Inflammatory macrophage (primary cell): ENCODE measurements at regions not wholly inside any gene's neighbourhood (a gene's known extent, or its start where the extent isn't known, plus 50 kb on each side); places are given as distances from the start of the nearest gene placed in this dataset.

Experiments used
- DNase-seq, 2 donors: peaks; one replicate each; pipeline ENCODE4 v3.0.0-alpha.2; 2020 to 2022

DNA sequence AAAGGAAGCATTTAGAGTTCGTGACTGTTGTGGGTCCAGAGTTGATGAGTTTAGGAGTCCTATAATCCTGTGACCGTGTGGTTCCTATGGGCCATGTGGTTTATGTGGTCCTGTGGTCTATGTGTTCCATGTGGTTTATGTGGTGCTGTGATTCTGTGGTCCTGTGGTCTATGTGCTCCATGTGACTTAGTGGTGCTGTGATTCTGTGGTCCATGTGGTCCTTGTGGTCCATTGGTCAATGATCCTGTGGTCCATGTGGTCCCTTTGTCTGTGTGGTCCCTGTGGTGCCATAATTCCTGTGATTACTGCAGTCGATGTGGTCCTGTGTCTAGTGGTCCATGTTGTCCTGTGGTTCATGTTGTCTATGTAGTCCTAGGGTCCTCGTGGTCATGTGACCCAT, 167.3 kb downstream of the TMEM18 start:
- no peak for DNase-seq

DNA sequence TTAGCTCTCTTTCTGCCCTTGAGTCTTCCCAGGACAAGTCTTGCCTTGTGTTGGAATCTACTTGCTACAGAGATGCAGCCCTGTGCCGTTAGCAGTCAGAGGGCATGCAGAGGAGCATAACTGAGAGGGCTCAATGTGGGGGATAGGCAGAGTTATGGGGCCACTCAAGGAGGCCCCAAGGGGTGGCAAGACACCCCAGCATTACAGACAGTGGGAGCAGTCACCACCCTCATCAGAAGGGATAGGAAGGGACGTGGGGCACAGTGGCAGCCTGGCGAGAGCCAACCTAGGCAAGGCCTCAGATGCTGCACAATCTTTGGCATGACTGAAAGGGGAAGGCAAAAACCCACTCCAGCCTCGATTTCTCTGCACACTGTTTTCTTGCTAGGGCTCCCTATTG, 169.1 kb downstream of the TMEM18 start:
- DNase-seq: no peak

- no peak for DNase-seq
These were observed 170.3 kb downstream of the TMEM18 start for GRCh38 chr2:506866-507265.

GRCh38 chr2:506451-506850, 170.8 kb downstream of the TMEM18 start:
- DNase-seq: no peak

DNA sequence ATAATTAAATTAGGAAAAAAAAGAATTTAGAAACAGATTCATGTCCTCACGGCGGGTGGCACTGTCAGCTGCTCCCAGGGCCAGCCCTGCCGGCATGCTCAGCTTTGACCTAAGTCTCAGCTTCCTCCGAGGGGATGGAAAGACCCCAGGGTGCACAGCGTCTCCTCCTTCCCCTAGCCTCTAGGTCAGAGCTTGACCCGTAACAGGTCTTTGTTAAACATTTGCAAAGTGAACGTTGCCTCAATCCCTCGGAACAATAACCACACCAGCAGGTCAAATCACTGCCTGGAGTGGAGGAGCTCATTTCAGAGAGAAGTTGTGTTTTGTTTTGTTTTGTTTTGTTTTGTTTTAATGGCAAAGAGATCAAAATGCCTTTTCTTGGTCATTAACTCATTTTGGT, 171.3 kb downstream of the TMEM18 start:
- DNase-seq: no peak

- DNase-seq: no peak
These were observed 173.8 kb downstream of the TMEM18 start for GRCh38 chr2:503288-503999.

DNA sequence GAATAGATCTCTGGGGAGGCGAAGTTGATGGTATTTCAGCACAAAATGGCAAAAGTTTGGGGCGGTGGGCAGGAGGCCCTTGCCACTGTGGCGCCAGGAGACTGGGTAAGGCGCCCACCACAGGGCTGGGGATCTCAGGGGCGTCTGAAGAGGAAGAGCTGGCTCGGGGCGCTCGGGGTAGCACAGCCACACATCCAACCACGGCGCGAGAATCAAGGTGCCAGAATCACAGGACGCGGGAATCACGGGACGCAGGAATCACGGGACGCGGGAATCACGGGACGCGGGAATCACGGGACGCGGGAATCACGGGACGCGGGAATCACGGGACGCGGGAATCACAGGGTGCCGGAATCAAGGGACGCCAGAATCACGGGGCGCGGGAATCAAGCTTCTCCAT, 174.4 kb downstream of the TMEM18 start:
- DNase-seq: no peak

DNA sequence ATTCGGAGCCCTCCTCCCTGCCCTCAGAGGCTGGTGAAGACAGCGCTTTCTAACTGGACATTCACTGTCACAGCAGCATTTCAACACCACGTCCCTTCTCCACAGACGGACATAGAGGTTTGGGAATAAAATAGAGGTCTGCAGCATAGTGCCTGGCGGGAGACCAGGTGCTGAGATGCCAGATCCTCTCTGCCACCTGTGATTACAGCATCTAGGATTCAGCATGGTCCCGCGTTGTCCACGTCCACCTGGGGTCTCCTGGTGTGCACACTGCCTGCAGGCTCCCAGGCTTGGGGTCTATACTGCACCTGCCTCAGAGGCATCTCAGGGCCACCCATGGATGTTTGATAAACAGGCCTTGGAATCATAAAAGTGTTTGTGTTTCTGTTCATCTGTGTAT, 175.5 kb downstream of the TMEM18 start:
- no peak for DNase-seq

GRCh38 chr2:501130-501529, 176.1 kb downstream of the TMEM18 start:
- no peak for DNase-seq

DNA sequence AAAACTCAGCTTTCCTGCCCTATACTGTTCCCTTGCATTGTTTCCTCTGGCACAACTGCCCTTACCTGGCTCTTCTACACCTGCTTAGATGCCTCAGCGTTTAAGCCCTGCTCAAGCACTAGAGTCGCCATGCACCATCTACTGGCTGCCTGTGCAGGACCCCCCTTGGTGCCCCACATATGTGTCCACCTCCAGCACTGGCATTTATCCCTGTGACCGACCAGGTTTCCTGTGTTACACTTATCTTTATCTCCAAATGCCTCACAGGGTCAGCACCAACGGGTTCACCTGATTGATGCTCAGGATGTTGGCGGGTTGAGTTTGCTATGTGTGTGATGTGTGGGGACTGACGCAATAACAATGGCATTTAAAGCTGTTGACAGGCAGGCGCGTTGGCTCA, 177.5 kb downstream of the TMEM18 start:
- no peak for DNase-seq

GRCh38 chr2:498493-499178, 178.6 kb downstream of the TMEM18 start:
- DNase-seq: no peak

GRCh38 chr2:497770-498492, 179.3 kb downstream of the TMEM18 start:
- DNase-seq: no peak

DNA sequence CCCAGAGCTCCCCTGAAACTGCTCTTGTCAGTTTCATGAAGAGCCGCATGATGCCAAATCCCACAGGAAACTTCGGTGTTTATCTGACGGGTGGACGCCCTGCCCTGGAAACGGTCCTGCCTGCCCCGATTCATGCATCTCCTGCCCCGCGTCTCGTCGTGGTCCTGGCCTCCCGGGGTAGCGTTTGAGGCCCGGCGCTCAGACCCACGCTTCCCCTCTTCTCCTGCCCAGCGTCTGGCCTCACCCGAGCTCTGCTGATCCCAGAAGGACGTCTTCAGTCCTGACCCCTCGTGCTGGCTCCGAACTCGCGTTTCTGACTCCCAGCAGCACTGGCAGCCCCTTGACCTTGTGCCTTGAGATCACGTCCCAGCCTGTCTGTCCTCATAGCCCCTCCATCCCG, 180.5 kb downstream of the TMEM18 start:
- no peak for DNase-seq

DNA sequence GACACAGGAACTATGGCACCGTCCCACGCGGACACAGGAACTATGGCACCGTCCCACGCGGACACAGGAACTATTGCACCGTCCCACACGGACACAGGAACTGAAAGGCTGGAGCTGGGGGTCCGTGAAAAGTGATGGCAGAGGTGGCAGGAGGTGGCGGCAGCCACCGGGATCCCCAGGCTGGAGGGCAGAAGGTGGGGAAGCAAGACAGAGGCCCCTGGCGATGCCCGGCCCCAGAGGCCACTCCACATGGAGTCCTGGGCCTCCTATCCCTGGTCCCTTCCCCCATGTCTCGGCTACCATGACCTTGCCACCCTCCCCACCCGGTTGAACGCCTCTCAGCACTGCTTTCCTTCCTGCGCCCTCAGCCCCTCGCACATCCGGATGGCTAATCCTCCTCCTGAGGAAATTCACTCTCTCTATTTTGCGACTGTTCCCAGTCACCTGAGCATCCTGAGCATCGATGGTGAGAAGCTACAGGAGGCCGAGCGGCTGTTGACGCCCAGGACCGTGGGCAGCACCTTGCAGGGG, 181.4 kb downstream of the TMEM18 start:
- no peak for DNase-seq

DNA sequence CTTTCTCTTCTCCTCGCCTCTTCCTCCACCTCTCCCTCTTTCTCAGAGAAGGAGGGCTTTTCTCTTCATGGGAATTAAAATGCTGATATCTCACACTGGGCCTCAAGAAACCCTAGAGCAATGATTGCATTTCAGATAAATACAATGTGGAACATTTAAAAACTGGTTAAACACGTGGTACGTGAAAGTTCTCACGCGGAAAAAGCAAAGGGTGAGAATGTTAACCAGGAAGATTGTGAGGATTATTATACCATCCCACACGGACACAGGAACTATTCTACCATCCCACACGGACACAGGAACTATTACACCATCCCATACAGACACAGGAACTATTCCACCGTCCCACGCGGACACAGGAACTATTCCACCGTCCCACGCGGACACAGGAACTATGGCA, 182.4 kb downstream of the TMEM18 start:
- no peak for DNase-seq

GRCh38 chr2:493228-493627, 184.0 kb downstream of the TMEM18 start:
- DNase-seq: no peak

DNA sequence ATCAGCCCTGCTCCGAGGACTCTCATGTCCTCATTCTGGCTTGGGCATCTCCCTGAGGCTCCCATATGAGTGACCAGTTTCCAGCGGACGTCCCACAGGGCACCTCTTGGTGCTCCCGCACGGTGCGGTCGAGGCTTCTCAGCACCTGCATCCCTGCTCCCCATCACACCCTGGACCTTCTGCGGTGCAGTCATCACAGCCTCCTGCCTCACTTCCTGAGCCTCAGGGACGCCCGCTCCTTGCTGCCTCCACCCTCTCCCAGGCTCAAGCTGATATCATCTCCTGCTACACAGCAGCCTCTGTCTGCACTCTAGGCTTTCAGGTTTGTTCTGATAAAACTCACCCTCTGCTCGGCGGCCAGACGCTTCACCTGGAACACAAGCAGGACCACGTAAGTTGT, 185.0 kb downstream of the TMEM18 start:
- no peak for DNase-seq

DNA sequence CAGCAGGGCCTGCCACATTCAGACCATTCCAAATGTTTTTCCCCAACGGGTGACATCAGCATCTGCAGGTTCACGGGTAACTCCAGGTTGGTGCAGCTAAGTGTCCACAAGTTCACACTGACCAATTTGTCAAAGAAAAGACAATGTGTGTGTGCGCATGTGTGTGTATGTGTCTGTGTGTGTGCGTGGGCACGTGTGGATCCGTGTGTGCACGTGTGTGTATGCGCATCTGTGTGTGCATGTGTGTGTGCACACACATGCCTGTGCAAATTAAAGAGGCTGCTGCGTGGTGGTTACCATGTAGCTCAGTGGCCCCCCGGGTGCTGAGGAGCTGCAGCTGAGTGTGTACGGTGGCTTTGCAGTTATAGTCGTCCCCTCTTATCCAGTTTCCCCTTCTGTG, 187.4 kb downstream of the TMEM18 start:
- DNase-seq: no peak

DNA sequence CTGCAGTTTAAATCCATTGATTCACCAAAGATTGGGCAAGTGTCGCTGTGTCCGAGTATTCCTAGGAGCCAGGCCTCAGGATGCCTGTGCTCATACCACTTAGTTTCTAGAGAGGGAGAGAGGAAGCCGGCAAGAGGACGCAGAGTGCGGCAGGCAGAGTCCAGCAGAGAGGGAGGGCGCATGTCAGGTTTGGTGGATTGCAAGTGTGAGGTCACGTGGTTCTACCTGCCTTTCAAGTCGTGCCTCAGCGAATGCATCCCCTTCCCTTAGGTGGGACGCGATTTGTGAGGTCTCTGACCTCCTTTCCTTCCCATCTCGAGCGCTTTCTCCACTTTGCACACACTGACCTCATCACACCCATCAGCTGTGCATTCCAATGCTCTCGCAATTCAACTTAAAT, 188.1 kb downstream of the TMEM18 start:
- DNase-seq: no peak

- no peak for DNase-seq
These were observed 189.8 kb downstream of the TMEM18 start for GRCh38 chr2:487186-488079.

- DNase-seq: no peak
These were observed 190.8 kb downstream of the TMEM18 start for GRCh38 chr2:486371-486770.

- no peak for DNase-seq
These were observed 193.5 kb upstream of the ALKAL2 start for GRCh38 chr2:481388-481787.
